ENCODE measurements at regions not wholly inside any gene's neighbourhood (a gene's known extent, or its start where the extent isn't known, plus 50 kb on each side); places are given as distances from the start of the nearest gene placed in this dataset.
"Not testable (repeated sequence)": the region's sequence is repeated elsewhere in the genome, so short reads cannot be mapped to it uniquely, and the experiment has no call there.

DNA sequence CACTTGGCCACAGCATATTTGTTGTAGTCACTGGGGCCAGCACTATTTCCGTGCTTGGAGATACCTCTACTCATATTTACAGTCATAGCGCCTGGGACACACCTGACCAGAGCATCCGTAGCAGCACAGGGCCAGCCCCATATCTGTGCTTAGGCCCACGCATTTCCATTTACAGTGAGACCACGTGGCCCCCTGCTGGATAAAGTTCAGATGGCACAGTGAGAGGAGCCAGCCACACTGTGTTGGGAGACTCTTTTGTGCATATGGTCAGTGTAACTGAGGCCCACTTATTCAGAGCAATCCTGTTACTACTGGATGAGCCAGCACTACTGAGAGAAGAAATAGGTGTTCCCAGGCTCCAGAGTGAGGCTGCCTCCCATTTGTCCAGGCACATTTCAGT is 455.3 kb downstream of the REEP3 start:
- H3K9me2 ChIP-seq (replicated peaks; ENCODE audit: insufficient read depth, low read length): no peaks in the 10 kb centered on the region
- H3K9ac ChIP-seq (ENCODE audit: low read length): no peak overlapping the region
- H3K9me3 ChIP-seq (ENCODE audit: insufficient read depth, low read length): no peaks in the 10 kb centered on the region
- no peaks in the 10 kb centered on the region for H3F3A ChIP-seq (ENCODE audit: insufficient read depth)
- H3K79me2 ChIP-seq (ENCODE audit: insufficient read depth, low read length): no peaks in the 10 kb centered on the region
- H4K20me1 ChIP-seq (ENCODE audit: low read depth, low read length): no peaks in the 10 kb centered on the region
- no peak overlapping the region for H2AFZ ChIP-seq (ENCODE audit: low read depth, low read length, severe bottlenecking)
- no peak for TF ChIP-seq EZH2phosphoT487 (conservative IDR thresholded peaks at IDR 0.05; ENCODE audit: low read length)
- TF ChIP-seq, protein P1, sequence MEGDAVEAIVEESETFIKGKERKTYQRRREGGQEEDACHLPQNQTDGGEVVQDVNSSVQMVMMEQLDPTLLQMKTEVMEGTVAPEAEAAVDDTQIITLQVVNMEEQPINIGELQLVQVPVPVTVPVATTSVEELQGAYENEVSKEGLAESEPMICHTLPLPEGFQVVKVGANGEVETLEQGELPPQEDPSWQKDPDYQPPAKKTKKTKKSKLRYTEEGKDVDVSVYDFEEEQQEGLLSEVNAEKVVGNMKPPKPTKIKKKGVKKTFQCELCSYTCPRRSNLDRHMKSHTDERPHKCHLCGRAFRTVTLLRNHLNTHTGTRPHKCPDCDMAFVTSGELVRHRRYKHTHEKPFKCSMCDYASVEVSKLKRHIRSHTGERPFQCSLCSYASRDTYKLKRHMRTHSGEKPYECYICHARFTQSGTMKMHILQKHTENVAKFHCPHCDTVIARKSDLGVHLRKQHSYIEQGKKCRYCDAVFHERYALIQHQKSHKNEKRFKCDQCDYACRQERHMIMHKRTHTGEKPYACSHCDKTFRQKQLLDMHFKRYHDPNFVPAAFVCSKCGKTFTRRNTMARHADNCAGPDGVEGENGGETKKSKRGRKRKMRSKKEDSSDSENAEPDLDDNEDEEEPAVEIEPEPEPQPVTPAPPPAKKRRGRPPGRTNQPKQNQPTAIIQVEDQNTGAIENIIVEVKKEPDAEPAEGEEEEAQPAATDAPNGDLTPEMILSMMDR (IDR thresholded peaks at IDR 0.05; ENCODE audit: insufficient read depth, low read length, poor library complexity, severe bottlenecking): peak; percentile 51
- no peak overlapping the region for H3K4me3 ChIP-seq (ENCODE audit: insufficient read depth, low read length, poor library complexity, severe bottlenecking)
- H3K27ac ChIP-seq (ENCODE audit: low read depth, low read length): no peak overlapping the region
- H3K27me3 ChIP-seq (ENCODE audit: low read length): no peaks in the 10 kb centered on the region
- no peak overlapping the region for H3K4me2 ChIP-seq (ENCODE audit: low read depth, low read length, poor library complexity, severe bottlenecking)
- H3K36me3 ChIP-seq (ENCODE audit: low read length): no peaks in the 10 kb centered on the region

DNA sequence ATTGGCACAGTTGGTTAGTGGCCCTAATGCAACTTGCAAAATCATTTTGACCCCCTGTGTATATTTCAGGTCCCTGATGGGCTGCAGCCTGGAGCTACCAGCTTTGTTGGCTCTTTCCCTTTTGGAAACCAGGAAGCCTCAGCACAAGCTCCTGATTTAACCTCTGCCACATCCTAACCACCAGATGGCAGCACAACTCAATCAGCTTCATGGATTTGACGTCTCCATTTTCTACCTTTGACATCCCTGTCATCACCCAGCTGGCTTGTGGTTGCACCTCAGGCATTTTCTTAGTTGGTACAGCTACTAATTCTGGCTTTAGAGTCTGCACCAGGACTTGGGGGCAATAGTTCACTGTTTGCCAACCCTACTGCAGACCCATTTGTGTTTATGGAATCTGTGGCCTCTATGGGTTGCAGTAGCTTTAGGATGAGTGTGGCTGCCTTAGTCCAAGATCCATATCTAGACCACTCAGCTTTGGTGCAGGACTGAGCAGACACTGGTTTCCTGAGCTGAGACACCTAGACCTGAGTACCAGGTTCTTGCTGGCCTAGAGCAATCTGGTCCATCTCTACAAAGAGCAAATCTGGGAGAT is 456.2 kb downstream of the REEP3 start:
- H4K20me1 ChIP-seq (ENCODE audit: low read depth, low read length): no peaks in the 10 kb centered on the region
- no peaks in the 10 kb centered on the region for H3K27me3 ChIP-seq (ENCODE audit: low read length)
- no peak overlapping the region for H3K4me3 ChIP-seq (ENCODE audit: insufficient read depth, low read length, poor library complexity, severe bottlenecking)
- no peaks in the 10 kb centered on the region for H3K9me2 ChIP-seq (replicated peaks; ENCODE audit: insufficient read depth, low read length)
- H3F3A ChIP-seq (ENCODE audit: insufficient read depth): no peaks in the 10 kb centered on the region
- no peaks in the 10 kb centered on the region for H3K9me3 ChIP-seq (ENCODE audit: insufficient read depth, low read length)
- no peaks in the 10 kb centered on the region for H3K79me2 ChIP-seq (ENCODE audit: insufficient read depth, low read length)
- no peaks in the 10 kb centered on the region for H3K36me3 ChIP-seq (ENCODE audit: low read length)
- no peak overlapping the region for H2AFZ ChIP-seq (ENCODE audit: low read depth, low read length, severe bottlenecking)
- H3K4me2 ChIP-seq (ENCODE audit: low read depth, low read length, poor library complexity, severe bottlenecking): no peak overlapping the region
- TF ChIP-seq EZH2phosphoT487 (conservative IDR thresholded peaks at IDR 0.05; ENCODE audit: low read length): no peak
- TF ChIP-seq, protein P1 (IDR thresholded peaks at IDR 0.05; ENCODE audit: insufficient read depth, low read length, poor library complexity, severe bottlenecking): peak; percentile 71
- H3K9ac ChIP-seq (ENCODE audit: low read length): no peak overlapping the region
- no peak overlapping the region for H3K27ac ChIP-seq (ENCODE audit: low read depth, low read length)

GRCh38 chr10:63980870-63981269 is 459.7 kb downstream of the REEP3 start:
- H3K36me3 ChIP-seq (ENCODE audit: low read length); H3K9me3 ChIP-seq (ENCODE audit: insufficient read depth, low read length); H3K4me3 ChIP-seq (ENCODE audit: insufficient read depth, low read length, poor library complexity, severe bottlenecking); H2AFZ ChIP-seq (ENCODE audit: low read depth, low read length, severe bottlenecking); H3K9me2 ChIP-seq (replicated peaks; ENCODE audit: insufficient read depth, low read length); H3F3A ChIP-seq (ENCODE audit: insufficient read depth); H3K4me2 ChIP-seq (ENCODE audit: low read depth, low read length, poor library complexity, severe bottlenecking); H4K20me1 ChIP-seq (ENCODE audit: low read depth, low read length); H3K27ac ChIP-seq (ENCODE audit: low read depth, low read length); H3K27me3 ChIP-seq (ENCODE audit: low read length); H3K9ac ChIP-seq (ENCODE audit: low read length); H3K79me2 ChIP-seq (ENCODE audit: insufficient read depth, low read length): not testable (repeated sequence)

GRCh38 chr10:63984061-63984460 is 462.9 kb downstream of the REEP3 start:
- H3K4me3 ChIP-seq (ENCODE audit: insufficient read depth, low read length, poor library complexity, severe bottlenecking); H3K4me2 ChIP-seq (ENCODE audit: low read depth, low read length, poor library complexity, severe bottlenecking); H3F3A ChIP-seq (ENCODE audit: insufficient read depth); H4K20me1 ChIP-seq (ENCODE audit: low read depth, low read length); H2AFZ ChIP-seq (ENCODE audit: low read depth, low read length, severe bottlenecking); H3K36me3 ChIP-seq (ENCODE audit: low read length); H3K9me2 ChIP-seq (replicated peaks; ENCODE audit: insufficient read depth, low read length); H3K79me2 ChIP-seq (ENCODE audit: insufficient read depth, low read length); H3K9me3 ChIP-seq (ENCODE audit: insufficient read depth, low read length); H3K9ac ChIP-seq (ENCODE audit: low read length); H3K27ac ChIP-seq (ENCODE audit: low read depth, low read length); H3K27me3 ChIP-seq (ENCODE audit: low read length): not testable (repeated sequence)
